A673 (cell line): ENCODE measurements at regions not wholly inside any gene's neighbourhood (a gene's known extent, or its start where the extent isn't known, plus 50 kb on each side); places are given as distances from the start of the nearest gene placed in this dataset.

Experiments used
- BruUV-seq: library from RNA; stranded (reverse); fragments of 400-500 nt; replicated peaks from 2 replicates; lab custom pipeline; 2021; lab: Mats Ljungman, UMichigan
- CTCF ChIA-PET: fragments of 300-600 bp; sonication (Branson Sonifier 250); formaldehyde crosslinking; loops from one replicate; lab custom pipeline; 2022; ENCODE audit warnings: antibody characterized with exemption; lab: Charles Lee
- POLR2A ChIA-PET: fragments of 300-600 bp; sonication (Branson Sonifier 250); formaldehyde crosslinking; loops from one replicate; lab custom pipeline; 2022; ENCODE audit warnings: antibody characterized with exemption; ENCODE audit not compliant: low non-redundant PET; lab: Charles Lee
- DNase-seq: peaks from one replicate; pipeline ENCODE4 v3.0.0-alpha.2; 2015; ENCODE audit warnings: low spot score
- H3K27ac ChIP-seq: fragments of 200-600 bp; sonication (generic); 2 replicates; pipeline ENCODE4 v1.5.1; 2016; ENCODE audit warnings: mixed run types, low read depth, mild to moderate bottlenecking, mixed read lengths, antibody characterized with exemption, low read length; ENCODE audit not compliant: poor library complexity, severe bottlenecking
- H3K27me3 ChIP-seq: fragments of 200-600 bp; sonication (generic); replicated peaks from 2 replicates; pipeline ENCODE4 v1.6.1; 2017; ENCODE audit warnings: mixed run types, low read depth, mild to moderate bottlenecking, mixed read lengths, antibody characterized with exemption, low read length; ENCODE audit not compliant: insufficient read depth, poor library complexity
- H3K36me3 ChIP-seq: fragments of 200-600 bp; sonication (generic); 2 replicates; pipeline ENCODE4 v1.6.1; 2016; ENCODE audit warnings: mixed run types, mild to moderate bottlenecking, mixed read lengths, antibody characterized with exemption, low read length; ENCODE audit not compliant: insufficient read depth, poor library complexity, severe bottlenecking
- H3K4me1 ChIP-seq: fragments of 200-600 bp; sonication (generic); 2 replicates; pipeline ENCODE4 v1.6.1; 2017; ENCODE audit warnings: mixed run types, mild to moderate bottlenecking, mixed read lengths, antibody characterized with exemption, low read length; ENCODE audit not compliant: insufficient read depth, poor library complexity, severe bottlenecking
- H3K4me3 ChIP-seq: fragments of 200-600 bp; sonication (generic); 2 replicates; pipeline ENCODE4 v1.5.1; 2016; ENCODE audit warnings: low read depth, mixed run types, mild to moderate bottlenecking, mixed read lengths, low read length; ENCODE audit not compliant: poor library complexity, severe bottlenecking
- H3K9me3 ChIP-seq: fragments of 200-600 bp; sonication (generic); 2 replicates; pipeline ENCODE4 v1.6.1; 2016; ENCODE audit warnings: mixed run types, low read depth, mild to moderate bottlenecking, mixed read lengths, antibody characterized with exemption, low read length; ENCODE audit not compliant: poor library complexity, severe bottlenecking
- EZH2 ChIP-seq: fragments of 200-600 bp; sonication (generic); IDR thresholded peaks from 2 replicates; pipeline ENCODE4 v1.6.1; 2017; ENCODE audit warnings: borderline replicate concordance, low read depth, mild to moderate bottlenecking, mixed read lengths, antibody characterized with exemption, low read length; ENCODE audit not compliant: poor library complexity, severe bottlenecking
- intact Hi-C: fragments of 100-400 bp; cut with micrococcal nuclease; formaldehyde crosslinking; loops from one replicate; pipeline ENCODE4 v1.10.0; 2022; ENCODE audit not compliant: unreplicated experiment
- TF ChIP-seq, protein P1 (sequence below): fragments of 300-800, 200-600 bp; sonication (generic); conservative IDR thresholded peaks from 2 replicates; pipeline ENCODE4 v1.5.1; 2017; ENCODE audit warnings: low read depth, mild to moderate bottlenecking, antibody characterized with exemption, low read length, moderate library complexity, mixed read lengths

DNA sequence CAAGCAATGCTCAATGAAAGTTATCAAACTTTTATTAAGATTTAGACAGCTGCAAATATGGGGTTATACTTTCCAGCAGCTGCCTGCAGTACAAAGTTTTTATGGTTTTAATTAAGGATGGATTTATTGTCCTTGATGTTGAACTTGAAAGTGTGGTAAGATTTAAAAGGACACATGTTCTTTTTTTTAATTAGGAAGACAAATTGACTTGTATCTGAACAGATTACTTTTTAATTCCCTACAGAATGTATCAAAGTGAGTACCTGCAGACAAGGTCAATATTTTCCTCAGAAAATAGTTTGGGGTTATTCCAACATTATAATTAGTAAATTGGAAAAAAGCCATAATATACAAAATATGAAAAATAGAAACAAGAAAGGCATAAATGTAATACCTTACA is 218.2 kb upstream of the NEIL3 start:
- ChIA-PET POLR2A (no interaction called here), CTCF (interaction anchor here (0.5 kb wide), 1 partner anchor 81 kb away, joined by 3 read pairs; no protein-coding TSS in a partner anchor)
- intact Hi-C loops, result no loop called here
- no peak for TF ChIP-seq EZH2
- TF ChIP-seq, protein P1, sequence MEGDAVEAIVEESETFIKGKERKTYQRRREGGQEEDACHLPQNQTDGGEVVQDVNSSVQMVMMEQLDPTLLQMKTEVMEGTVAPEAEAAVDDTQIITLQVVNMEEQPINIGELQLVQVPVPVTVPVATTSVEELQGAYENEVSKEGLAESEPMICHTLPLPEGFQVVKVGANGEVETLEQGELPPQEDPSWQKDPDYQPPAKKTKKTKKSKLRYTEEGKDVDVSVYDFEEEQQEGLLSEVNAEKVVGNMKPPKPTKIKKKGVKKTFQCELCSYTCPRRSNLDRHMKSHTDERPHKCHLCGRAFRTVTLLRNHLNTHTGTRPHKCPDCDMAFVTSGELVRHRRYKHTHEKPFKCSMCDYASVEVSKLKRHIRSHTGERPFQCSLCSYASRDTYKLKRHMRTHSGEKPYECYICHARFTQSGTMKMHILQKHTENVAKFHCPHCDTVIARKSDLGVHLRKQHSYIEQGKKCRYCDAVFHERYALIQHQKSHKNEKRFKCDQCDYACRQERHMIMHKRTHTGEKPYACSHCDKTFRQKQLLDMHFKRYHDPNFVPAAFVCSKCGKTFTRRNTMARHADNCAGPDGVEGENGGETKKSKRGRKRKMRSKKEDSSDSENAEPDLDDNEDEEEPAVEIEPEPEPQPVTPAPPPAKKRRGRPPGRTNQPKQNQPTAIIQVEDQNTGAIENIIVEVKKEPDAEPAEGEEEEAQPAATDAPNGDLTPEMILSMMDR, result no peak
- H3K36me3 ChIP-seq, result no peaks in the 10 kb centered on the region
- no peaks in the 10 kb centered on the region for H3K9me3 ChIP-seq
- H3K27ac ChIP-seq, result no peak overlapping the region
- H3K27me3 ChIP-seq, result peaks cover 3% of the 10 kb centered on the region
- BruUV-seq, result no TSS peak
- no peaks in the 10 kb centered on the region for H3K4me1 ChIP-seq
- no peak overlapping the region for H3K4me3 ChIP-seq
- DNase-seq, result no peak

DNA sequence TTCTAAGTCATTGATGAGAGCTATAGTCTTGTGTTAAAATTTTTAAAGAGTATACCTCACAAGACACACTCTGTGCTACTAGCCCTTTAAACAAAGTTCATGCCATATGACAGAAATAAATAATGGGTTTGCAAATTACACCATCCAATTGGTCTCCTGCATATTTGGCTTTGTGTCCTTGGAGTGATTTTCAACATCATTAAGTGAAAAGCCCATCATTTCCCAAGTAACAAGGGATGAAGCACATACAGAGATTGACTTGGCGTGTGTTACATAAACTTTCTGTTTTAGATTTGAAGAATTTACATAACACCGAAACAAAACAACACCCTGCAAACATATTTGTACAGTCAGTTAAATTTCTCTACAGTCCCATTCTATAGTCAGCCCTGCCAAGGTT is 216.9 kb upstream of the NEIL3 start:
- POLR2A ChIA-PET, result no interaction called here
- Histone ChIP-seq H3K9me3 (no peaks in the 10 kb centered on the region), H3K36me3 (no peaks in the 10 kb centered on the region), H3K27ac (no peak overlapping the region), H3K27me3 (peaks cover 3% of the 10 kb centered on the region), H3K4me3 (no peak overlapping the region), H3K4me1 (no peaks in the 10 kb centered on the region)
- CTCF ChIA-PET, result no interaction called here
- DNase-seq, result no peak
- intact Hi-C loops, result no loop called here
- no peak for TF ChIP-seq EZH2
- TF ChIP-seq, protein P1, result no peak
- BruUV-seq, result no TSS peak

DNA sequence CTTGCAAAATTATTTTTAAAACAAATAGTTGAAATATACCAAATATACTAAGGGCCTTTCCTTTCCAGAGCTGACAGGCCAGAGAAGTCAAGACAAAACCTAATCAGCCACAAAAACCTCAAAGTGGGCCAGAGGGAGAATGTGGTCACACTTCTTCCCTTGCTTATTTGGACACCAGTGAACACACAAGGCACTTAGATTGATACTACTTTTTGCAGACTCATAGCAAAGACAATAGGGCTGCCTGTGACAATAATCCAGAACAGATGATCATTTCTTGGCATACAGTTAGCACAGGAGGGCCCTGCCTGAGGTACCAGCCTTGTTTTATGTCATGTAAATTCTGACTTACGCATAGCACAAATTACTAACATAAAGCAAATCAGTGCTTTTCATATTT is 215.7 kb upstream of the NEIL3 start:
- intact Hi-C loops, result no loop called here
- no peak for DNase-seq
- CTCF ChIA-PET, result no interaction called here
- H3K27ac ChIP-seq, result no peak overlapping the region
- no peaks in the 10 kb centered on the region for H3K36me3 ChIP-seq
- peaks cover 3% of the 10 kb centered on the region for H3K27me3 ChIP-seq
- no TSS peak for BruUV-seq
- no peak overlapping the region for H3K4me3 ChIP-seq
- POLR2A ChIA-PET, result no interaction called here
- H3K9me3 ChIP-seq, result no peaks in the 10 kb centered on the region
- H3K4me1 ChIP-seq, result no peaks in the 10 kb centered on the region
- TF ChIP-seq, protein P1, result no peak
- no peak for TF ChIP-seq EZH2
